HG02981 (cell line): ENCODE measurements at regions not wholly inside any gene's neighbourhood (a gene's known extent, or its start where the extent isn't known, plus 50 kb on each side); places are given as distances from the start of the nearest gene placed in this dataset.
"Not testable (repeated sequence)": the region's sequence is repeated elsewhere in the genome, so short reads cannot be mapped to it uniquely, and the experiment has no call there.

ENCODE experiments used
- ATAC-seq: cut with Tn5 transposase; IDR thresholded peaks from one replicate; pipeline ENCODE4 v1.9.1; 2021; ENCODE audit warnings: mild to moderate bottlenecking, moderate library complexity; ENCODE audit not compliant: unreplicated experiment

DNA sequence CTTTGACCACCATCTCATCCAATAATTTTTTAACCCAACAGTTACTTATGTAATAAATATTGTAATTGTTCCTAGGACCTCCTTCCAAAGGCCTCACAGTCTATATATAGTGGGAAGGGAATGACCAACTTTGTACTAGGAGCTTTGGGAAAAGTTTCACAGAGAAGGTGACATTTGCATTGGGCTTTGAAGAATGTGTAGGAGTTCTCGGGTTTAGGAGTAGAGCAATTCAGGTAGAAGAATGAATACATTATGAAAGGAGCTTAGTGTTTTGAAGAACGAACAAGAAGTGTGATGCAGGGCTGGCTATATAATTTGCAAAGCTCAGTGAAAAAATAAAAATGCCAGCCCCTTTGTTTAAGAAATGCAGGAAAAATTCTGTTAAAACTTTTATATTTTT lies 330.4 kb upstream of the DEPDC1 start:
- no peak for ATAC-seq

DNA sequence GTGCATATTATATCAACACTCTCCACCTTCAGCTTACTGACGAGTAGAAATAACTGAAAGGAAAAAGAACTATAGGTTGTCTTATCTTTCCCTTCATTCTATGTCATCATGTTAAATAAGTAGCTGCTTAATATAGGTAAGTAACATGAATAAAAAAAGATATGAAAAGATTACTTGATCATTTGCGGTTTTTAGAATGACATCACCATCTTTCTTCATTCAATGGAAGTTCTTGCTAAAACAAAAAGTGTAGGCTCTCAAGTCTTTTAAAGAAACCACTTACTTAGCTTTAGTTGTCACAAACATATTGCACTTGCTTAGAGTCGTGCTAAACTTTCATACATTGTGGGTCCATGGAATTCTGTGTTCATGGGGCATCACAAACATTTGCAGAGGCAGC lies 331.1 kb upstream of the DEPDC1 start:
- no peak for ATAC-seq

DNA sequence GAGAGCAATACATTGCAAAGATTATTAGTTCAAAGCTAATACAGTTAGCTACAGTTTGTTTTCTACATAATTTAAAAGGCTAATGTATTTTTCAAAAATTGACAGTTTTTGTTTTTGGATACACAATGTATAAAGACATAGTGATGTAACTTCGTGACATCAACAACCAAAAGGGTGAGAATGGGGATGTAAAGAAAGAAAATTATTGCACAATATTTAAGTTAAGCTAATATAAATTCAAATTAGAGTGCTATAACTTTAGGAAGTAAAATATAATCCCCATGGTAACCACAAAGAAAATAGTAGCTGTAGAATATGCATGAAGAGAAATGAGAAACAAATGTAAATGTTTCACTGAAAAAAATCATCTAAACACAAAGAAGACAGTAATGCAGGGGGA lies 334.4 kb upstream of the DEPDC1 start:
- ATAC-seq = no peak

GRCh38 chr1:68848017-68848416 lies 351.1 kb upstream of the DEPDC1 start:
- ATAC-seq = no peak

GRCh38 chr1:68868606-68869005 lies 371.7 kb upstream of the DEPDC1 start:
- no peak for ATAC-seq

DNA sequence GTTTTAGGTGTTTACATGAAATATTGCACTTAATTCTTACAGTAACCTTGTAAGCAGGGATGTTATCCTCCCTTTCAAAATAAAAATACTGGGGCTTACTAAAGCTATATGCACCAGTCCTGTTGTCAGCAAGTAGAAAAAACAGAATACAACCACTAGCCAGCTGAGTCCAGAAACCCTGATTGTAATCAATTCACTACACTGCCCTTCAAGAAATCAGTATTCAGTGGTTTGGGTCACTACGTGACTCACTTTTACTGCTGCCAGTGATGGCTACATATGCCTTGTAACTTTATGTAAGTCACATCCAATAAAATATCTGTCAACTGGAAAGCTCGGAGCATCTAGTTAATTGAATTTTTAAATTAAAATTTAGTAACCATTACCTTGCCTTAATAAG lies 376.3 kb upstream of the DEPDC1 start:
- ATAC-seq = no peak

DNA sequence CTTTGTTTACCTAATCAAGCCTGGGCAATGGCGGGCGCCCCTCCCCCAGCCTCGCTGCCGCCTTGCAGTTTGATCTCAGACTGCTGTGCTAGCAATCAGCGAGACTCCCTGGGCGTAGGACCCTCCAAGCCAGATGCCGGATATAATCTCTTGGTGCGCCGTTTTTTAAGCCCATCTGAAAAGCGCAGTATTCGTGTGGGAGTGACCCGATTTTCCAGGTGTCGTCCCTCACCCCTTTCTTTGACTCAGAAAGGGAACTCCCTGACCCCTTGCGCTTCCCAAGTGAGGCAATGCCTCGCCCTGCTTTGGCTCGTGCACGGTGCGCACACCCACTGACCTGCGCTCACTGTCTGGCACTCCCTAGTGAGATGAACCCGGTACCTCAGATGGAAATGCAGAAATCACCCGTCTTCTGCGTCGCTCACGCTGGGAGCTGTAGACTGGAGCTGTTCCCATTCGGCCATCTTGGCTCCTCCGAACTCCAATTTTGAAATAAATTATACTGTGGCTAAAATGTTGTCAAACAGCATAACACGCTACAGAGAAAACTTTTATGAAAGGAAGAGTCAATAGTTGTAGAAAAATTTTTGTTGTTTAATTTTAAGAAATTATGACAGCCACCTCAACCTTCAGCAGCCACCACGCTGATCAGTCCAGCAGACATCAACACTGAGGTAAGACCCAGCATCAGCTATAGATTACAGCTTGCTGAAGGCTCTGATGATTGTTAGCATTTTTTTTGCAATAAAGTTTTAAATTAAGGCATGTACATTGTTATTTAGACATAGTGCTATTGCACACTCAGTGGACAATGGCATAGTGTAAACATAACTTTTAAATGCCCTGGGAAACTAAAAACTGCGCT lies 384.7 kb upstream of the DEPDC1 start:
- ATAC-seq = not testable (repeated sequence)

DNA sequence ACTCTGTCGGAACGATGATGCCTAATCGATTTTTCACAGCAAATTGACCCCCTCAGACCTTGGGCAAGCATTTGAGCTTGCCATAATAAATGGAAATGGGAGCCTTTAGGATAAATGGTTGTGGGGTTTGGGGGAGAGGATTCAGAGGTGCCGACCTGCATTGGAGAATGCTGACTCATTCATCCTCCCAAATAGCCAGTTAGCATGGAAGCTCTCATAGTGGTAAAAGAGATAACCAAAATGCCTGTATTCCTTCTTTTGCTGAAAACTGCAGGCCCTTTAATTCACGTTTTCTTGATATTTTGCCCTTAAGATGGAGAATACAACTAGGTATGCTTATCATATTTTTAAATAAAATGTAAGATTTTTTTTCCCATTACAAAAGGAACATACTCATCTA lies 392.6 kb upstream of the DEPDC1 start:
- no peak for ATAC-seq

GRCh38 chr1:68890736-68891135 lies 393.9 kb upstream of the DEPDC1 start:
- ATAC-seq = no peak

- no peak for ATAC-seq
These were observed 407.6 kb upstream of the DEPDC1 start for GRCh38 chr1:68904477-68904876.

- ATAC-seq = no peak
These were observed 409.5 kb upstream of the DEPDC1 start for GRCh38 chr1:68906431-68906830.

- no peak for ATAC-seq
These were observed 410.6 kb upstream of the DEPDC1 start for GRCh38 chr1:68907491-68907890.

DNA sequence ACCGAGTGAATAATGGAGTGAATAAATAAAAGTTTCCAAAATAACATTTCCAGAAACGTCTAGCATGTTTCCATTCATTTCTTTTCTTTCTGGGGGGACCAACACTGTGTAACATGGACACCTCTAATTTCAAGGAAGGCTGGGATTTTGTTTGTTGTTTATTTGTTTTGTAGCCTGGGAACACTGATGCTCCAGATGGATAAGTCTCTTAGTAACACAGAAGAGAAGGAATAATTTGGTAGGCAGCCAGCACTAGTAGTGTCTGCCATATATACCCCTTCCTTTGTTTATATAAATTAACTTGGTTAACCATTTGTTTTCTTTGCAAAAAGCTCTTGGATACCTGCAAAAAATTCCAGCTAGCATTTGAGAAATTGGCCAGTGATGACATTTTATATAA lies 411.4 kb upstream of the DEPDC1 start:
- no peak for ATAC-seq

DNA sequence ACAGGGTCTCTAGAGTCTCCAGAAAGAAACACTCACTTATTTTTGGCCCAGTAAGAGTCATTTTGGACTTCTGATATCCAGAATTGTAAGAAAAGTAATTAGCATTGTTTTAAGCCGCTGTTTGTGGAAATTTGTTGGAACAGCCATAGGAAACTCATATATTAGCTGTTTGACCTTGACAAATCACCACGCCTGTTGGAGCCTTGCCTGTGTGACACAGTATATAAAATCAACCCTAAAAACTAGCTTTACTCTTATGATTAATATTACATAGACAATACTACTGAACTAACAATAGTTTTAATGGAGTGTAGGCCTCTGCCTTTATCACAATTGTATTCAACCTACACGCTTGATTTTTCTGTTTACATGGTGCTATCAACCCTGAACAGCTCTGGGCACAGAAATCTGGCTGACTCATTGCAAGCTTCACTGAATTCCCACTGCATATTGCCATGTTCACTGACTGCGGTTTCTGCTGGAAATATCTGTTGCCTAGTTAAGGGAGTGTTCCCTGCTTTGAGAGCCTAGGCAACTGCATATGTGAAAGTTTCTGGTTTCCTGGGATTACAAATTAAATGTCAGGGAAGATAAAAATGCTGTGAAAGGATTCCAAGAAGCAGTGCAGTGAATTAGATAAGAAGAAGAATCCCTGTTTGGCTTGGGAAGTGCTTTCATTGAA lies 419.5 kb upstream of the DEPDC1 start:
- ATAC-seq = no peak

DNA sequence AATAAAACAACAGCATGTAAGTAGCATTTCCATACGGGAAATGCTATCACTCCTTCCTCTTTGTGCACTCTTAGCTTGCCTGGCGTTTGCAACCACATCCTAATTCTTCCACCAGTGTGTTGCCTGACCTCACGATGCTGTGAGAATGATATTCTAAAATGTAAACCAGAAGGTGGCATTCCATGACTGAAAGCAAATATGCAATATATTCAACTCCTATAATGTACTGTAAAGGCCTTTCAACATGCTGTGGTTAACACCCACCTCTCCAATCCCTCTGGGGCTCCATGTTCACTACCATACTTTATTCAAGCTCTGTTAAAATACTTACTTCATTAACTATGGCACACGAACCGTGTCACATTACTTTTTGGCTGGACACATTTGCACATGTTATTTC lies 420.6 kb upstream of the DEPDC1 start:
- no peak for ATAC-seq

- ATAC-seq = peak; percentile 66
These were observed 421.7 kb upstream of the DEPDC1 start for GRCh38 chr1:68918563-68918962.

GRCh38 chr1:68919075-68919474 lies 422.2 kb upstream of the DEPDC1 start:
- ATAC-seq = no peak

- ATAC-seq = not testable (repeated sequence)
These were observed 426.7 kb upstream of the DEPDC1 start for GRCh38 chr1:68923475-68924088.

DNA sequence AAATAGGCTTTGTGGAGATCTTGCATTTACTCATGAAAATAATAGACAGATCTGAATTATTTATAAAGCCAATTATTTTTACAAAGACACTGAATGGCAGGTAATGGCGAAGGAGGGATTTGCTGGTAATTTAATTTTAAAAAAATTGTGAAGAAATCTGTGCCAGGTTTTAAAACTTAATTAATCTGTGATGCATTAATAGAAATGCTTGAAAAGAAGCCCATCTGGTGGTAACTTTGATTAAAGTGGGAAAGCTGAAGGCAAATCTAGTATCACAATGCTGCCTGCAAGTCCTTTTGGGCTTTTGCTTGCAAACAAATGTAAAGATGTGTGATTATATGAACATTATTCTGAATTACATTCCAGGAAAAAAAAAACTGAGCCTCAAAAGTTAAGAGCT lies 433.2 kb upstream of the DEPDC1 start:
- ATAC-seq = no peak

- no peak for ATAC-seq
These were observed 439.6 kb upstream of the DEPDC1 start for GRCh38 chr1:68936530-68936929.

DNA sequence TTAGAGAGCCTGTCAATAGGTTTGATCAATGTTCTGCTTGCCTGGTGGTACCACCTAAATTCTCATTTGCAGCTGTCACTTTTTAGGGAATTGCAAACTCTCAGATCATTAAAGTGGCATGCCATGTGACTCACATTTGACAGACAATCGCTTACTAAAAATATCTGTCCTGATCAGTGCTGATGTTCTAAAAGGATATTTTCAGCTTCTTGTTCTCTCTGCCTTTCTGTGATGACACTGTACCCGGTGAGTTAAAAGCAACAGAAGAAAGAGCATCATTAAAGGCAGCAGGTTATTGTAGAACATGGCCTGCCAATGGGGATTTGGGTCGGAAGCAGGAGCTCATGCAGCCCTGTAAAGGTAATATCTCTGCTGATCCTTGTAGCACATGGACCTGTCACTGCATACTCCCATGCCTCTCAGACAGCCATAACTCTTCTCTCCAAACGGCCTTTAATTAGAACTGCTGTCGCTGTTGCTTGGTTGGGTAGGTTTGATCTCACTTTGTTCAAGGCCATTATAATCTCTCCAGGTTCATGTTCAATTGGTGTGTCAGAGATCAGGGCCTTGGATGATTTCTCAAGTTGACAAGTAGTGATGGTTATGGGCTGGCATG lies 441.3 kb upstream of the DEPDC1 start:
- no peak for ATAC-seq

GRCh38 chr1:68950036-68950435 lies 453.2 kb upstream of the DEPDC1 start:
- ATAC-seq = no peak
